Body of pancreas (tissue), 4 donors: ENCODE measurements at regions not wholly inside any gene's neighbourhood (a gene's known extent, or its start where the extent isn't known, plus 50 kb on each side); places are given as distances from the start of the nearest gene placed in this dataset.

ENCODE experiments used
- CTCF ChIP-seq, 7 experiments: fragments of 450-650 bp in 4 of 7; fragments of 200-600 bp in 3 of 7; sonication (generic) in 3 of 7; IDR thresholded peaks; one replicate each; pipeline ENCODE4 v1.5.1; 2016 to 2019; ENCODE audit warnings: antibody characterized with exemption in 7 of 7
- POLR2A ChIP-seq, 3 donors: fragments of 450-650 bp; IDR thresholded peaks; one replicate each; pipeline ENCODE4 v1.6.1; 2016; ENCODE audit warnings: antibody characterized with exemption in 3 of 3, mild to moderate bottlenecking in 2 of 3

- TF ChIP-seq CTCF (IDR thresholded peaks at IDR 0.05) (no peak), POLR2A (IDR thresholded peaks at IDR 0.05) (no peak)
Observed at GRCh38 chr12:85695097-85695715, 141.0 kb downstream of the RASSF9 start.
